GM12874 (cell line): ENCODE measurements at regions not wholly inside any gene's neighbourhood (a gene's known extent, or its start where the extent isn't known, plus 50 kb on each side); places are given as distances from the start of the nearest gene placed in this dataset.

Source experiments
- TF ChIP-seq, protein P1 (sequence below): IDR thresholded peaks from 2 replicates; pipeline ENCODE4 v1.5.1; 2011; ENCODE audit warnings: low read depth, mild to moderate bottlenecking, control low read depth, low read length, moderate library complexity; ENCODE audit not compliant: insufficient read depth

GRCh38 chr2:200042944-200043343, 87.6 kb downstream of the MAIP1 start:
- TF ChIP-seq, protein P1, sequence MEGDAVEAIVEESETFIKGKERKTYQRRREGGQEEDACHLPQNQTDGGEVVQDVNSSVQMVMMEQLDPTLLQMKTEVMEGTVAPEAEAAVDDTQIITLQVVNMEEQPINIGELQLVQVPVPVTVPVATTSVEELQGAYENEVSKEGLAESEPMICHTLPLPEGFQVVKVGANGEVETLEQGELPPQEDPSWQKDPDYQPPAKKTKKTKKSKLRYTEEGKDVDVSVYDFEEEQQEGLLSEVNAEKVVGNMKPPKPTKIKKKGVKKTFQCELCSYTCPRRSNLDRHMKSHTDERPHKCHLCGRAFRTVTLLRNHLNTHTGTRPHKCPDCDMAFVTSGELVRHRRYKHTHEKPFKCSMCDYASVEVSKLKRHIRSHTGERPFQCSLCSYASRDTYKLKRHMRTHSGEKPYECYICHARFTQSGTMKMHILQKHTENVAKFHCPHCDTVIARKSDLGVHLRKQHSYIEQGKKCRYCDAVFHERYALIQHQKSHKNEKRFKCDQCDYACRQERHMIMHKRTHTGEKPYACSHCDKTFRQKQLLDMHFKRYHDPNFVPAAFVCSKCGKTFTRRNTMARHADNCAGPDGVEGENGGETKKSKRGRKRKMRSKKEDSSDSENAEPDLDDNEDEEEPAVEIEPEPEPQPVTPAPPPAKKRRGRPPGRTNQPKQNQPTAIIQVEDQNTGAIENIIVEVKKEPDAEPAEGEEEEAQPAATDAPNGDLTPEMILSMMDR, result no peak

GRCh38 chr2:200044453-200044852, 89.1 kb downstream of the MAIP1 start:
- TF ChIP-seq, protein P1, result no peak

DNA sequence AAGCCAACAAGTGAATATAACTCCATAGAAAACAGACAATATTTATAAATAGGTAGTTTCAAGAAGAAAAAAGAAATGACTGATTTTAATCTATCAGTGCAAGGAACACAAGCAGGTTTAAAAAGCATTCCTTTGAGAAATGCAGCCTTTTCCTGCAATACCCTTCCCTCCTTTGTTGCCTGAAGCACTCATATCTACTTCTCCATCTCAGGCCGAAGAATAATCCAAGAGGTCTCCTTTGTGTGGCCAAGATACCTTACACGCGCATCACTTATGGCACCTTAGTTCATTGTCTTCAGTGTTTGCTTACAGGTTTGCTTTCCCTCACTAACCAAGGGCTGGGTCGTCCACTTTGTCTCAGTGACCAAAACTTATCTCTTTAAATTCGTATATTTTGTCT, 93.0 kb downstream of the MAIP1 start:
- TF ChIP-seq, protein P1, result no peak

DNA sequence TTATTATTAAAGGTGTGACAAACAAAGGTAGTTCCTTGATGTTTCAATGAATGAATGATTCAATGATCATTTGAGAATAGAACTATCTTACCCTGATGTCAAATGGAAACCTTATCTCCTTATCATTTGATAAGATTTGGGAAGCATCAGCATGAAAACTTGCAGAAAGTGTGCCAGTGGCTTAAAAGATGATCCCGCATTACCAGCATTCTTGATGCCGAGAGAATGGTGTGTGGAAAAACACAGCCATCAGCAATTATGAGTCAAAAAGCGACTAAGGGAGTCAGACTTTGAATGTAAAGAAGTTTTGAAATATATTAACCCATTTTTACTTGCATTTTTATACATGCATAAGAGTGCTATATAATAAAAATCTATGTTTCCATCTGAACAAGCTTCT, 93.7 kb downstream of the MAIP1 start:
- TF ChIP-seq, protein P1, result no peak

GRCh38 chr2:200050921-200051610, 95.7 kb downstream of the MAIP1 start:
- TF ChIP-seq, protein P1, result no peak

GRCh38 chr2:200051611-200051945, 96.2 kb downstream of the MAIP1 start:
- TF ChIP-seq, protein P1, result no peak

GRCh38 chr2:200052627-200053026, 97.2 kb downstream of the MAIP1 start:
- TF ChIP-seq, protein P1, result no peak
